Glutamatergic neuron (in vitro differentiated cells): ENCODE measurements at regions not wholly inside any gene's neighbourhood (a gene's known extent, or its start where the extent isn't known, plus 50 kb on each side); places are given as distances from the start of the nearest gene placed in this dataset.

Experiments used
- DNase-seq: peaks from one replicate; pipeline ENCODE4 v3.0.0; 2022
- H3K27ac Mint-ChIP-seq: one replicate; pipeline ENCODE4 v1.8.0; 2020; ENCODE audit warnings: mild to moderate bottlenecking, mixed read lengths, inconsistent platforms; ENCODE audit not compliant: unreplicated experiment
- H3K27me3 Mint-ChIP-seq: one replicate; pipeline ENCODE4 v1.8.0; 2020; ENCODE audit warnings: mild to moderate bottlenecking, moderate library complexity, mixed read lengths, inconsistent platforms; ENCODE audit not compliant: unreplicated experiment
- H3K36me3 Mint-ChIP-seq: one replicate; pipeline ENCODE4 v1.8.0; 2020; ENCODE audit warnings: mild to moderate bottlenecking, mixed read lengths, inconsistent platforms; ENCODE audit not compliant: unreplicated experiment
- H3K4me1 Mint-ChIP-seq: one replicate; pipeline ENCODE4 v1.8.0; 2020; ENCODE audit warnings: mild to moderate bottlenecking, low read depth, mixed read lengths, inconsistent platforms; ENCODE audit not compliant: unreplicated experiment
- H3K4me3 Mint-ChIP-seq: one replicate; pipeline ENCODE4 v1.8.0; 2020; ENCODE audit warnings: mild to moderate bottlenecking, mixed read lengths, inconsistent platforms; ENCODE audit not compliant: unreplicated experiment
- H3K9me3 Mint-ChIP-seq: one replicate; pipeline ENCODE4 v1.8.0; 2020; ENCODE audit warnings: mild to moderate bottlenecking, moderate library complexity, mixed read lengths, inconsistent platforms; ENCODE audit not compliant: unreplicated experiment
- CTCF ChIP-seq: fragments of 200-600 bp; sonication (generic); IDR thresholded peaks from one replicate; pipeline ENCODE4 v1.5.0; 2021; ENCODE audit not compliant: partially characterized antibody, unreplicated experiment

- H3K27me3 Mint-ChIP-seq: peaks cover 13% of the 10 kb centered on the region
- H3K9me3 Mint-ChIP-seq: no peaks in the 10 kb centered on the region
- H3K4me1 Mint-ChIP-seq: peaks cover 14% of the 10 kb centered on the region
- no peak for TF ChIP-seq CTCF
- H3K4me3 Mint-ChIP-seq: no peak overlapping the region
- no peaks in the 10 kb centered on the region for H3K36me3 Mint-ChIP-seq
- no peak overlapping the region for H3K27ac Mint-ChIP-seq
- DNase-seq: no peak
Measured at GRCh38 chr12:109648521-109648920, 65.1 kb upstream of the FAM222A start.

- no peaks in the 10 kb centered on the region for H3K9me3 Mint-ChIP-seq
- H3K36me3 Mint-ChIP-seq: no peaks in the 10 kb centered on the region
- no peak overlapping the region for H3K4me3 Mint-ChIP-seq
- DNase-seq: no peak
- H3K4me1 Mint-ChIP-seq: peaks cover 24% of the 10 kb centered on the region
- H3K27me3 Mint-ChIP-seq: peaks cover 15% of the 10 kb centered on the region
- TF ChIP-seq CTCF: no peak
- no peak overlapping the region for H3K27ac Mint-ChIP-seq
Measured at GRCh38 chr12:109650808-109651207, 62.8 kb upstream of the FAM222A start.

- Mint-ChIP-seq H3K27ac (no peak overlapping the region), H3K9me3 (peaks cover 2% of the 10 kb centered on the region), H3K4me1 (peaks cover 29% of the 10 kb centered on the region)
Measured at GRCh38 chr12:109651596-109651995, 62.0 kb upstream of the FAM222A start.

GRCh38 chr12:109652233-109652976, 61.2 kb upstream of the FAM222A start:
- peak overlapping the region; percentile 45 for H3K4me3 Mint-ChIP-seq
- H3K27me3 Mint-ChIP-seq: peaks cover 10% of the 10 kb centered on the region
- no peaks in the 10 kb centered on the region for H3K36me3 Mint-ChIP-seq
- no peak for DNase-seq
- peaks cover 7% of the 10 kb centered on the region for H3K9me3 Mint-ChIP-seq
- peaks cover 34% of the 10 kb centered on the region for H3K4me1 Mint-ChIP-seq
- peak overlapping the region; percentile 69 for H3K27ac Mint-ChIP-seq
- TF ChIP-seq CTCF: no peak

More at GRCh38 chr12:109651596-109651995, 62.0 kb upstream of the FAM222A start:
- H3K27me3 Mint-ChIP-seq: peaks cover 14% of the 10 kb centered on the region
- DNase-seq: no peak
- TF ChIP-seq CTCF: no peak
- H3K36me3 Mint-ChIP-seq: no peaks in the 10 kb centered on the region
- H3K4me3 Mint-ChIP-seq: no peak overlapping the region

GRCh38 chr12:109652977-109653264, 60.7 kb upstream of the FAM222A start:
- DNase-seq: no peak
- H3K4me3 Mint-ChIP-seq: peak overlapping the region; percentile 45
- H3K27me3 Mint-ChIP-seq: peaks cover 10% of the 10 kb centered on the region
- H3K36me3 Mint-ChIP-seq: no peaks in the 10 kb centered on the region
- TF ChIP-seq CTCF: no peak
- peaks cover 7% of the 10 kb centered on the region for H3K9me3 Mint-ChIP-seq
- H3K4me1 Mint-ChIP-seq: peaks cover 37% of the 10 kb centered on the region
- peak overlapping the region; percentile 69 for H3K27ac Mint-ChIP-seq
